ENCODE measurements at regions not wholly inside any gene's neighbourhood (a gene's known extent, or its start where the extent isn't known, plus 50 kb on each side); places are given as distances from the start of the nearest gene placed in this dataset.

DNA sequence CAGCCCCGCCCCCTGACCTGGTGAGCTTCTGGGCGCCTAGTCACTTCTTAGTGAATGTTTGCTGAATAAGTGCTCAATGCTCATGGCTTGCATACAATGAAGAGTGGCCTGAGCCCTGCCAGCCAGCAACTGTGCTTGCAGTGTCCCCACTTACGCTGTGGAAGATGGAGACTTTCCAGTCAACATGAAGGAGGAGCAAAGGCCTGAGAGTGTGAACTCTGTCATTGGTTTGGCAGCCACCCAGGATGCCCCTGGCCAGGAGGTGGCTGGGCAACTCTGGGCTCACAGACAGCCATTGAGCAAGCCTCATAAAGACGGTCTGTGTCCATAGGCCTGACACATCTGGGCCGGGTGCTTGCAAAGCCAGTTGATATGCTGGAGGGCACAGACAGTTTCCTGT lies 72.1 kb upstream of the MAMLD1 start:
- TF ChIP-seq BRF2 (IDR thresholded peaks at IDR 0.05; ENCODE audit: borderline replicate concordance, insufficient read depth, insufficient read length) (no peak), GTF2E2 (tag; IDR thresholded peaks at IDR 0.05) (no peak), TAF1 (IDR thresholded peaks at IDR 0.05; ENCODE audit: control insufficient read depth, extremely low read depth, insufficient read depth, low read length, severe bottlenecking) (no peak), ZNF77 (CRISPR knock-in tag; IDR thresholded peaks at IDR 0.05) (no peak), RCOR1 (IDR thresholded peaks at IDR 0.05; ENCODE audit: borderline replicate concordance in 1 of 2, low read depth in 2 of 2, low read length in 2 of 2) (no peak), ESRRB (CRISPR knock-in tag; IDR thresholded peaks at IDR 0.05; ENCODE audit: borderline replicate concordance) (no peak), KAT8 (IDR thresholded peaks at IDR 0.05; ENCODE audit: low read depth) (no peak), CBFA2T3 (IDR thresholded peaks at IDR 0.05) (no peak), ZNF589 (CRISPR knock-in tag; IDR thresholded peaks at IDR 0.05; ENCODE audit: low read depth) (no peak), ZBTB1 (CRISPR knock-in tag; IDR thresholded peaks at IDR 0.05; ENCODE audit: borderline replicate concordance, low read depth) (no peak), POLR2A (conservative IDR thresholded peaks at IDR 0.05) (no peak), EP300 (IDR thresholded peaks at IDR 0.05; ENCODE audit: low read length) (no peak), PHF21A (IDR thresholded peaks at IDR 0.05; ENCODE audit: borderline replicate concordance, low read depth) (no peak), ZNF134 (CRISPR knock-in tag; conservative IDR thresholded peaks at IDR 0.05) (no peak), MCM2 (IDR thresholded peaks at IDR 0.05; ENCODE audit: low read depth) (no peak), POLR2H (tag; IDR thresholded peaks at IDR 0.05; ENCODE audit: low read depth) (no peak)
- TF ChIP-seq, protein P1, sequence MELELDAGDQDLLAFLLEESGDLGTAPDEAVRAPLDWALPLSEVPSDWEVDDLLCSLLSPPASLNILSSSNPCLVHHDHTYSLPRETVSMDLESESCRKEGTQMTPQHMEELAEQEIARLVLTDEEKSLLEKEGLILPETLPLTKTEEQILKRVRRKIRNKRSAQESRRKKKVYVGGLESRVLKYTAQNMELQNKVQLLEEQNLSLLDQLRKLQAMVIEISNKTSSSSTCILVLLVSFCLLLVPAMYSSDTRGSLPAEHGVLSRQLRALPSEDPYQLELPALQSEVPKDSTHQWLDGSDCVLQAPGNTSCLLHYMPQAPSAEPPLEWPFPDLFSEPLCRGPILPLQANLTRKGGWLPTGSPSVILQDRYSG (tag; conservative IDR thresholded peaks at IDR 0.05; ENCODE audit: low read depth): no peak
- TF ChIP-seq, protein P2, sequence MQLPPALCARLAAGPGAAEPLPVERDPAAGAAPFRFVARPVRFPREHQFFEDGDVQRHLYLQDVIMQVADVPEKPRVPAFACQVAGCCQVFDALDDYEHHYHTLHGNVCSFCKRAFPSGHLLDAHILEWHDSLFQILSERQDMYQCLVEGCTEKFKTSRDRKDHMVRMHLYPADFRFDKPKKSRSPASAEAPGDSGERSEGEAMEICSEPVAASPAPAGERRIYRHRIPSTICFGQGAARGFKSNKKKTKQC (CRISPR knock-in tag; IDR thresholded peaks at IDR 0.05): no peak
- BruUV-seq (replicated peaks): no TSS peak

More for the DNA sequence above, 72.1 kb upstream of the MAMLD1 start:
- Histone ChIP-seq H3K9ac (ENCODE audit: insufficient read depth in 1 of 2, low read depth in 2 of 2, low read length in 2 of 2) (no peak overlapping the region), H3K9me1 (ENCODE audit: control insufficient read depth, insufficient read depth, low read length) (no peaks in the 10 kb centered on the region), H3K4me3 (no peak overlapping the region), H3K79me2 (ENCODE audit: control insufficient read depth, insufficient read depth, low read length) (no peaks in the 10 kb centered on the region), H3K9me3 (replicated peaks; ENCODE audit: control insufficient read depth, insufficient read depth, low read depth, low read length) (no peaks in the 10 kb centered on the region), H3K36me3 (ENCODE audit: control insufficient read depth, insufficient read depth, low read length) (no peaks in the 10 kb centered on the region), H3K4me2 (ENCODE audit: insufficient read depth, low read length) (no peak overlapping the region), H4K20me1 (replicated peaks; ENCODE audit: control insufficient read depth, insufficient read depth, low read length) (no peaks in the 10 kb centered on the region), H3K27me3 (ENCODE audit: control insufficient read depth in 2 of 2, insufficient read depth in 2 of 2, low read length in 2 of 2) (no peaks in the 10 kb centered on the region; a peak in 1 of 5 replicates), H3K27ac (ENCODE audit: extremely low read depth, low read depth, low read length) (no peak overlapping the region), H3K4me1 (replicated peaks in 1 of 2; ENCODE audit: control insufficient read depth in 2 of 2, insufficient read depth in 2 of 2, low read length in 2 of 2) (no peaks in the 10 kb centered on the region), H2AFZ (ENCODE audit: low read depth, low read length) (no peak overlapping the region)
- intact Hi-C loops (cut with micrococcal nuclease): no loop called here
- ChIA-PET CTCF (ENCODE audit: low intra/inter-chr PET ratio) (no interaction called here), POLR2A (no interaction called here)
- DNase-seq (ENCODE audit: extremely low read depth in 1 of 4, low spot score in 3 of 4) (no peak), FAIRE-seq (no peak), ATAC-seq (no peak)
- 5% methylated on average over 5 of the region's 5 CpGs for WGBS (ENCODE audit: insufficient coverage, low coverage, missing lambda C conversion rate)
- in situ Hi-C loops (cut with MboI): no loop called here

All from K562 (cell line).